ENCODE measurements at regions not wholly inside any gene's neighbourhood (a gene's known extent, or its start where the extent isn't known, plus 50 kb on each side); places are given as distances from the start of the nearest gene placed in this dataset.

GRCh38 chr14:61167642-61168041 lies 113.5 kb downstream of the TMEM30B start:
- ATAC-seq, result no peak
- H3K9me3 Mint-ChIP-seq, result peaks cover 9% of the 10 kb centered on the region
- TF ChIP-seq EZH2phosphoT487 (IDR thresholded peaks at IDR 0.05; ENCODE audit: unreplicated experiment) (no peak), REST (IDR thresholded peaks at IDR 0.05; ENCODE audit: unreplicated experiment) (no peak), ZNF462 (CRISPR knock-in tag; IDR thresholded peaks at IDR 0.05) (no peak), NANOG (IDR thresholded peaks at IDR 0.05; ENCODE audit: borderline replicate concordance) (no peak), CTCF (conservative IDR thresholded peaks at IDR 0.05; ENCODE audit: low read depth in 2 of 2) (no peak)
- no peak overlapping the region for H3K27ac ChIP-seq (ENCODE audit: low read depth)
- no peaks in the 10 kb centered on the region for H3K79me2 ChIP-seq (replicated peaks; ENCODE audit: insufficient read depth)
- no peak overlapping the region for H3K27ac Mint-ChIP-seq
- no peaks in the 10 kb centered on the region for H3K27me3 ChIP-seq (ENCODE audit: insufficient read depth)
- no peak for DNase-seq (ENCODE audit: low spot score)
- peaks cover 8% of the 10 kb centered on the region for H3K36me3 Mint-ChIP-seq (ENCODE audit: low read depth)
- H3K9me2 ChIP-seq (ENCODE audit: insufficient read depth), result peaks cover 8% of the 10 kb centered on the region; the same call in 1 of the 2 replicates
- no peaks in the 10 kb centered on the region for H3K4me1 Mint-ChIP-seq
- H3K36me3 ChIP-seq (ENCODE audit: insufficient read depth), result no peaks in the 10 kb centered on the region
- no peak overlapping the region for H3K4me3 Mint-ChIP-seq
- H3K4me1 ChIP-seq (ENCODE audit: insufficient read depth), result no peaks in the 10 kb centered on the region
- H4K20me1 ChIP-seq (replicated peaks; ENCODE audit: insufficient read depth), result no peaks in the 10 kb centered on the region
- no peak overlapping the region for H3K4me2 ChIP-seq
- H2AFZ ChIP-seq, result no peak overlapping the region
- H3K4me3 ChIP-seq, result no peak overlapping the region
- H3K27me3 Mint-ChIP-seq (ENCODE audit: insufficient read depth, low read depth, poor library complexity), result peaks cover 5% of the 10 kb centered on the region
- no peaks in the 10 kb centered on the region for H3F3A ChIP-seq (replicated peaks; ENCODE audit: low read depth)

Measured in GM23338 (cell line).